GM12878 (cell line): ENCODE measurements at regions not wholly inside any gene's neighbourhood (a gene's known extent, or its start where the extent isn't known, plus 50 kb on each side); places are given as distances from the start of the nearest gene placed in this dataset.

Experiments used
- ATAC-seq: fragments of 200-7000 bp; cut with Tn5 transposase; 3 replicates; pipeline ENCODE4 v1.9.1; 2020; ENCODE audit warnings: mild to moderate bottlenecking, moderate library complexity
- BruUV-seq: library from RNA; stranded (reverse); fragments of 400-500 nt; replicated peaks from 2 replicates; lab custom pipeline; 2021; lab: Mats Ljungman, UMichigan
- CTCF ChIA-PET: fragments of 300-600 bp; sonication (Branson Sonifier 250); formaldehyde crosslinking; extraction: SDS; loops from one replicate; lab custom pipeline; 2021; ENCODE audit warnings: inconsistent platforms; lab: Yijun Ruan, JAX
- POLR2A ChIA-PET: fragments of 350-600 bp; formaldehyde crosslinking; extraction: SDS; loops from one replicate; lab custom pipeline; 2021; ENCODE audit warnings: inconsistent platforms; lab: Charles Lee
- RAD21 ChIA-PET: fragments of 300-600 bp; sonication (Branson Sonifier 250); formaldehyde crosslinking; loops from one replicate; lab custom pipeline; 2023; ENCODE audit warnings: antibody characterized with exemption; ENCODE audit not compliant: unreplicated experiment; lab: Charles Lee
- SMC1A ChIA-PET: fragments of 300-600 bp; sonication (Branson Sonifier 250); formaldehyde crosslinking; loops from one replicate; lab custom pipeline; 2023; ENCODE audit not compliant: unreplicated experiment, uncharacterized antibody; lab: Charles Lee
- DNase-seq: peaks from one replicate; pipeline ENCODE4 v3.0.0-alpha.2; 2011; ENCODE audit warnings: low read depth, low spot score
- FAIRE-seq: peaks from 3 replicates; lab custom pipeline; 2011; peaks lifted over from hg19 to GRCh38; lab: Jason Lieb, UNC
- H2AFZ ChIP-seq: 2 replicates; pipeline ENCODE4 v1.6.0; 2011; ENCODE audit warnings: low read depth, low read length, control low read depth; ENCODE audit not compliant: control insufficient read depth
- H3K27ac ChIP-seq: 2 replicates; pipeline ENCODE4 v1.5.1; 2011; ENCODE audit warnings: control low read depth; ENCODE audit not compliant: control insufficient read depth, insufficient read depth
- H3K27me3 ChIP-seq, 2 experiments: replicated peaks in 1 of 2; 2 replicates each; pipeline versions ENCODE4 v1.6.0 to v1.6.1; 2011; ENCODE audit warnings: low read length in 1 of 2; ENCODE audit not compliant: control insufficient read depth in 2 of 2, insufficient read depth in 2 of 2
- H3K36me3 ChIP-seq, 2 experiments: 2 replicates each; pipeline ENCODE4 v1.5.1; 2011; ENCODE audit warnings: low read length in 1 of 2; ENCODE audit not compliant: control insufficient read depth in 2 of 2, insufficient read depth in 2 of 2
- H3K4me1 ChIP-seq: 2 replicates; pipeline ENCODE4 v1.6.1; 2011; ENCODE audit warnings: mild to moderate bottlenecking, low read length, moderate library complexity, mixed read lengths; ENCODE audit not compliant: control insufficient read depth, insufficient read depth
- H3K4me2 ChIP-seq: 2 replicates; pipeline ENCODE4 v1.6.0; 2011; ENCODE audit warnings: control low read depth; ENCODE audit not compliant: control insufficient read depth, insufficient read depth
- H3K4me3 ChIP-seq: fragments of 200-600 bp; sonication (generic); 2 replicates; pipeline ENCODE4 v1.5.1; 2016
- H3K79me2 ChIP-seq: 2 replicates; pipeline ENCODE4 v1.6.0; 2011; ENCODE audit warnings: low read length; ENCODE audit not compliant: control insufficient read depth, insufficient read depth
- H3K9ac ChIP-seq: 2 replicates; pipeline ENCODE4 v1.8.0; 2011; ENCODE audit warnings: low read length, control low read depth, mixed read lengths; ENCODE audit not compliant: control insufficient read depth, insufficient read depth
- H3K9me3 ChIP-seq: replicated peaks from 3 replicates; pipeline ENCODE4 v1.5.1; 2011; ENCODE audit warnings: mild to moderate bottlenecking, low read length; ENCODE audit not compliant: control insufficient read depth, insufficient read depth
- H4K20me1 ChIP-seq: 2 replicates; pipeline ENCODE4 v1.6.0; 2011; ENCODE audit not compliant: control insufficient read depth, insufficient read depth
- CREM ChIP-seq: IDR thresholded peaks from 2 replicates; pipeline ENCODE4 v1.6.1; 2014; ENCODE audit warnings: antibody characterized with exemption, low read depth
- E4F1 ChIP-seq: fragments of 450-650 bp; IDR thresholded peaks from 2 replicates; pipeline ENCODE4 v1.6.1; 2018; ENCODE audit warnings: borderline replicate concordance, mild to moderate bottlenecking; ENCODE audit not compliant: partially characterized antibody
- GABPA ChIP-seq: IDR thresholded peaks from 2 replicates; pipeline ENCODE4 v1.6.1; 2014; ENCODE audit warnings: antibody characterized with exemption, low read depth, mild to moderate bottlenecking, inconsistent platforms
- IKZF2 ChIP-seq, 2 experiments: fragments of 450-650 bp; IDR thresholded peaks; 2 replicates each; pipeline ENCODE4 v1.6.1; 2017; ENCODE audit warnings: mild to moderate bottlenecking in 2 of 2, moderate library complexity in 2 of 2
- IRF5 ChIP-seq: fragments of 450-650 bp; IDR thresholded peaks from 2 replicates; pipeline ENCODE4 v1.6.1; 2017; ENCODE audit warnings: borderline replicate concordance
- MEF2B ChIP-seq: fragments of 450-650 bp; IDR thresholded peaks from 2 replicates; pipeline ENCODE4 v1.6.1; 2018; ENCODE audit warnings: mild to moderate bottlenecking, moderate library complexity; ENCODE audit not compliant: partially characterized antibody, poor library complexity, severe bottlenecking
- NKRF ChIP-seq: fragments of 450-650 bp; conservative IDR thresholded peaks from 2 replicates; pipeline ENCODE4 v1.6.1; 2017; ENCODE audit warnings: mild to moderate bottlenecking, moderate library complexity
- RBBP5 ChIP-seq: fragments of 200-600 bp; sonication (generic); conservative IDR thresholded peaks from 2 replicates; pipeline ENCODE4 v1.6.1; 2016
- RUNX3 ChIP-seq: IDR thresholded peaks from 2 replicates; pipeline ENCODE4 v1.6.1; 2012; ENCODE audit warnings: low read length, inconsistent platforms
- ZBTB4 ChIP-seq: fragments of 450-650 bp; formaldehyde crosslinking; IDR thresholded peaks from 2 replicates; pipeline ENCODE4 v1.4.0; 2022; ENCODE audit warnings: mild to moderate bottlenecking, moderate library complexity
- WGBS: methylation state at CpG from one replicate; pipeline ENCODE4 v1.1.6; 2016; ENCODE audit warnings: low lambda C conversion rate; ENCODE audit not compliant: insufficient replicate concordance, insufficient coverage; ENCODE audit errors: missing lambda C conversion rate; 5-methylcytosine and 5-hydroxymethylcytosine counted together
- in situ Hi-C: fragments of 300-500 bp; cut with MboI; formaldehyde crosslinking; loops from 9 replicates; pipeline ENCODE4 v1.14.3; 2018; ENCODE audit warnings: mixed read lengths
- intact Hi-C: fragments of 100-400 bp; cut with micrococcal nuclease; formaldehyde crosslinking; loops from one replicate; pipeline ENCODE4 v1.14.2; 2022; ENCODE audit not compliant: unreplicated experiment

GRCh38 chr6:141531040-141531439 lies 601.7 kb upstream of the GJE1 start:
- Histone ChIP-seq H3K9me3 (no peaks in the 10 kb centered on the region), H3K4me1 (no peaks in the 10 kb centered on the region), H3K4me3 (no peak overlapping the region), H3K27ac (no peak overlapping the region), H3K27me3 (no peaks in the 10 kb centered on the region), H3K79me2 (no peaks in the 10 kb centered on the region), H3K9ac (no peak overlapping the region), H3K36me3 (no peaks in the 10 kb centered on the region), H3K4me2 (no peak overlapping the region), H2AFZ (no peak overlapping the region), H4K20me1 (no peaks in the 10 kb centered on the region)
- ChIA-PET CTCF (interaction anchor here (1.6 kb wide), 1 partner anchor 19 kb away, joined by 3 read pairs; no protein-coding TSS in a partner anchor), RAD21 (no interaction called here), SMC1A (no interaction called here), POLR2A (interaction anchor here (1.4 kb wide), 1 partner anchor 16 kb away, joined by 3 read pairs; no protein-coding TSS in a partner anchor)
- 59% methylated on average over 5 of the region's 5 CpGs for WGBS
- no peak for FAIRE-seq
- DNase-seq, result no peak
- BruUV-seq, result no TSS peak
- no peak for ATAC-seq
- TF ChIP-seq ZBTB4 (CRISPR knock-in tag) (no peak), CREM (no peak), GABPA (no peak), E4F1 (no peak), IRF5 (no peak), MEF2B (no peak), RUNX3 (no peak), RBBP5 (no peak), IKZF2 (IDR thresholded peaks at IDR 0.05) (no peak), NKRF (no peak)
- intact Hi-C loops (no loop called here), in situ Hi-C loops (no loop called here)
